Gastroesophageal sphincter (tissue), 4 donors: ENCODE measurements at regions not wholly inside any gene's neighbourhood (a gene's known extent, or its start where the extent isn't known, plus 50 kb on each side); places are given as distances from the start of the nearest gene placed in this dataset.
"Not testable (repeated sequence)": the region's sequence is repeated elsewhere in the genome, so short reads cannot be mapped to it uniquely, and the experiment has no call there.

Source experiments
- ATAC-seq: fragments of 150-250 bp; one replicate; pipeline ENCODE4 v1.9.1; 2016; ENCODE audit warnings: mild to moderate bottlenecking, moderate library complexity
- H3K27ac ChIP-seq, 4 donors: fragments of 200-600 bp; sonication (generic) in 3 of 4; 1 replicate in 3 of 4; 2 replicates in 1 of 4; pipeline ENCODE4 v1.5.1; 2016 to 2019
- H3K27me3 ChIP-seq: fragments of 200-600 bp; sonication (generic); one replicate; pipeline ENCODE4 v1.5.1; 2019
- H3K36me3 ChIP-seq, 2 donors: fragments of 200-600 bp; sonication (generic); one replicate each; pipeline ENCODE4 v1.5.1; 2019; ENCODE audit warnings: control low read depth in 1 of 2
- H3K4me1 ChIP-seq, 3 donors: fragments of 200-600 bp; sonication (generic); 1 replicate in 2 of 3; 2 replicates in 1 of 3; pipeline ENCODE4 v1.5.1; 2016 to 2019; ENCODE audit warnings: control low read depth in 2 of 3
- H3K4me3 ChIP-seq, 2 donors: fragments of 200-600 bp; sonication (generic); one replicate each; pipeline ENCODE4 v1.5.1; 2019; ENCODE audit warnings: mild to moderate bottlenecking in 1 of 2, moderate library complexity in 1 of 2
- H3K9me3 ChIP-seq, 3 donors: fragments of 200-600 bp; sonication (generic); one replicate each; pipeline ENCODE4 v1.5.1; 2017 to 2019; ENCODE audit warnings: control low read depth in 2 of 3
- EP300 ChIP-seq: sonication (generic); formaldehyde crosslinking; IDR thresholded peaks from one replicate; pipeline ENCODE4 v1.6.1; 2017; ENCODE audit warnings: antibody characterized with exemption, mild to moderate bottlenecking
- POLR2A ChIP-seq, 2 donors: fragments of 450-650 bp; IDR thresholded peaks; one replicate each; pipeline ENCODE4 v1.6.1; 2017; ENCODE audit warnings: antibody characterized with exemption in 2 of 2, mild to moderate bottlenecking in 2 of 2, moderate library complexity in 1 of 2
- POLR2AphosphoS5 ChIP-seq: sonication (generic); formaldehyde crosslinking; IDR thresholded peaks from one replicate; pipeline ENCODE4 v1.6.1; 2017; ENCODE audit warnings: antibody characterized with exemption
- WGBS, 2 donors: methylation state at CpG; one replicate each; pipeline ENCODE4 v1.1.5; 2018; ENCODE audit warnings: low coverage in 1 of 2; 5-methylcytosine and 5-hydroxymethylcytosine counted together
- TF ChIP-seq, protein P1 (sequence below), 4 experiments: fragments of 200-600 bp in 2 of 4; fragments of 450-650 bp in 2 of 4; sonication (generic) in 1 of 4; IDR thresholded peaks; one replicate each; pipeline ENCODE4 v1.5.1; 2017 to 2019; ENCODE audit warnings: antibody characterized with exemption in 4 of 4, mild to moderate bottlenecking in 2 of 4, moderate library complexity in 2 of 4

DNA sequence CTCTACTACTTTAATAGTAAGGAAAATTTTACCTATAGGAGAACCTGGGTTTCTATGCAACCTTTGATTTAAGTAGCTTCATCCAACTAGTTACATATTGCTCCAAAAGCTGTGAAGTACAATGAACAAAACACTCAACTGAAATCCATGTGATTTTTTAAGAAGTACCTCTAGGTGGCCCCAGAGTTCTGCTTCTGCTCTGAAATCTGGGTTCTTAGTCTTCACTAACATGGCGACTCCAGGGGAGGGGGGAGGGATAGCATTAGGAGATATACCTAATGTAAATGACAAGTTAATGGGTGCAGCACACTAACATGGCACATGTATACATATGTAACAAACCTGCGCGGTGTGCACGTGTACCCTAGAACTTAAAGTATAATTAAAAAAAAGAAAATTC lies 73.4 kb upstream of the MAGEB2 start:
- TF ChIP-seq POLR2A (IDR thresholded peaks at IDR 0.05): no peak
- no peak for TF ChIP-seq POLR2AphosphoS5
- TF ChIP-seq, protein P1, sequence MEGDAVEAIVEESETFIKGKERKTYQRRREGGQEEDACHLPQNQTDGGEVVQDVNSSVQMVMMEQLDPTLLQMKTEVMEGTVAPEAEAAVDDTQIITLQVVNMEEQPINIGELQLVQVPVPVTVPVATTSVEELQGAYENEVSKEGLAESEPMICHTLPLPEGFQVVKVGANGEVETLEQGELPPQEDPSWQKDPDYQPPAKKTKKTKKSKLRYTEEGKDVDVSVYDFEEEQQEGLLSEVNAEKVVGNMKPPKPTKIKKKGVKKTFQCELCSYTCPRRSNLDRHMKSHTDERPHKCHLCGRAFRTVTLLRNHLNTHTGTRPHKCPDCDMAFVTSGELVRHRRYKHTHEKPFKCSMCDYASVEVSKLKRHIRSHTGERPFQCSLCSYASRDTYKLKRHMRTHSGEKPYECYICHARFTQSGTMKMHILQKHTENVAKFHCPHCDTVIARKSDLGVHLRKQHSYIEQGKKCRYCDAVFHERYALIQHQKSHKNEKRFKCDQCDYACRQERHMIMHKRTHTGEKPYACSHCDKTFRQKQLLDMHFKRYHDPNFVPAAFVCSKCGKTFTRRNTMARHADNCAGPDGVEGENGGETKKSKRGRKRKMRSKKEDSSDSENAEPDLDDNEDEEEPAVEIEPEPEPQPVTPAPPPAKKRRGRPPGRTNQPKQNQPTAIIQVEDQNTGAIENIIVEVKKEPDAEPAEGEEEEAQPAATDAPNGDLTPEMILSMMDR (IDR thresholded peaks at IDR 0.05): no peak
- TF ChIP-seq EP300: no peak
- Histone ChIP-seq H3K27me3 (no peaks in the 10 kb centered on the region), H3K36me3 (no peaks in the 10 kb centered on the region), H3K4me3 (no peak overlapping the region), H3K27ac (no peak overlapping the region), H3K4me1 (no peaks in the 10 kb centered on the region), H3K9me3 (no peaks in the 10 kb centered on the region)
- no peak for ATAC-seq
- 8 to 42% methylated on average over 3 to 4 of the region's 4 CpGs for WGBS, 2 donors

DNA sequence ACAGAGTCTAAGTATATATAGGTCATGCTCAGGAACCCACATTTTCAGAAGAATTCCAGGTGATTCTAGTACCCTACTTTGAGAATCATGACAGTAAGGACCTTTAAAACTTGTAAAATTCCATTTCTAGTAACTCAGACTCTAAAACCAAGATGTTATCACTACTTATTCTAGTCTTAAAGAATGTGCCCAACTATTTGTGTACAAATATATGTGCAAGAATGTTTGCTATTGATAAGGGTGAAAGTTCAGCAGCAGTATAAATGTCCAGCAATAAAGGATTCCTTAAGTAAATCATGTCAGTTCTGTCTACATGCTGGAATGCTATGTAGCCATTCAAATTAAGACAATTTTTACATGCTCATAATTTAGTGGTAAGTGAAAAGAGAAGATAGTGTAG lies 71.1 kb upstream of the MAGEB2 start:
- TF ChIP-seq EP300: no peak
- no peak for TF ChIP-seq POLR2AphosphoS5
- no peak for TF ChIP-seq POLR2A (IDR thresholded peaks at IDR 0.05)
- TF ChIP-seq, protein P1 (IDR thresholded peaks at IDR 0.05): no peak
- Histone ChIP-seq H3K36me3 (no peaks in the 10 kb centered on the region), H3K4me3 (no peak overlapping the region), H3K4me1 (no peaks in the 10 kb centered on the region), H3K27ac (no peak overlapping the region), H3K9me3 (no peaks in the 10 kb centered on the region), H3K27me3 (no peaks in the 10 kb centered on the region)
- ATAC-seq: no peak

GRCh38 chrX:30144971-30145731 lies 70.2 kb upstream of the MAGEB2 start:
- Histone ChIP-seq H3K27me3 (no peaks in the 10 kb centered on the region), H3K27ac (no peak overlapping the region), H3K4me3 (no peak overlapping the region), H3K9me3 (no peaks in the 10 kb centered on the region), H3K4me1 (no peaks in the 10 kb centered on the region), H3K36me3 (no peaks in the 10 kb centered on the region)
- ATAC-seq: no peak
- TF ChIP-seq, protein P1 (IDR thresholded peaks at IDR 0.05): no peak
- TF ChIP-seq EP300 (no peak), POLR2AphosphoS5 (no peak), POLR2A (IDR thresholded peaks at IDR 0.05) (no peak)
- 53 to 81% methylated on average over 4 to 6 of the region's 6 CpGs for WGBS, 2 donors

- Histone ChIP-seq H3K27ac (no peak overlapping the region), H3K27me3 (no peaks in the 10 kb centered on the region), H3K4me1 (no peaks in the 10 kb centered on the region), H3K9me3 (no peaks in the 10 kb centered on the region), H3K36me3 (no peaks in the 10 kb centered on the region), H3K4me3 (no peak overlapping the region)
- no peak for ATAC-seq
- TF ChIP-seq, protein P1 (IDR thresholded peaks at IDR 0.05): no peak
- TF ChIP-seq POLR2A (IDR thresholded peaks at IDR 0.05): no peak
- TF ChIP-seq EP300: no peak
- TF ChIP-seq POLR2AphosphoS5: no peak
- WGBS, 2 donors: no CpG with 5 or more reads among the region's 16 CpGs
Observed at GRCh38 chrX:30147996-30148643, 67.2 kb upstream of the MAGEB2 start.

GRCh38 chrX:30149206-30149605 lies 66.2 kb upstream of the MAGEB2 start:
- 90 to 100% methylated on average over 1 to 4 of the region's 6 CpGs for WGBS, 2 donors
- not testable (repeated sequence) for H3K27ac ChIP-seq, ATAC-seq, H3K4me1 ChIP-seq, H3K9me3 ChIP-seq, H3K4me3 ChIP-seq, H3K27me3 ChIP-seq, H3K36me3 ChIP-seq
